Activated T-cell treated with anti-CD3 and anti-CD28 coated beads, Interleukin-2, amount 50 U/mL, for 72 hours (primary cell): ENCODE measurements at regions not wholly inside any gene's neighbourhood (a gene's known extent, or its start where the extent isn't known, plus 50 kb on each side); places are given as distances from the start of the nearest gene placed in this dataset.

Experiments
- ATAC-seq, 2 donors: fragments of 150-1000 bp; cut with Tn5 transposase; replicated peaks in 1 of 2; 2 replicates each; pipeline ENCODE4 v1.10.0; 2021; ENCODE audit warnings: moderate library complexity in 2 of 2, mild to moderate bottlenecking in 1 of 2
- DNase-seq, 2 donors: peaks; one replicate each; pipeline ENCODE4 v3.0.0; 2021 to 2022; ENCODE audit warnings: mixed read lengths in 1 of 2
- H3K27ac Mint-ChIP-seq: one replicate; pipeline ENCODE4 v1.8.0; 2022; ENCODE audit warnings: mild to moderate bottlenecking, moderate library complexity, mixed read lengths
- H3K27me3 Mint-ChIP-seq: one replicate; pipeline ENCODE4 v1.8.0; 2022; ENCODE audit warnings: low read depth, mixed read lengths
- H3K36me3 Mint-ChIP-seq, 2 donors: one replicate each; pipeline ENCODE4 v1.8.0; 2022; ENCODE audit warnings: mixed read lengths in 2 of 2, mild to moderate bottlenecking in 1 of 2; ENCODE audit not compliant: insufficient read depth in 2 of 2
- H3K4me1 Mint-ChIP-seq: one replicate; pipeline ENCODE4 v1.8.0; 2022; ENCODE audit warnings: low read depth, mixed read lengths
- H3K4me3 Mint-ChIP-seq, 2 donors: one replicate each; pipeline ENCODE4 v1.8.0; 2022; ENCODE audit warnings: mild to moderate bottlenecking in 2 of 2, mixed read lengths in 2 of 2, moderate library complexity in 2 of 2
- H3K9me3 Mint-ChIP-seq, 2 donors: one replicate each; pipeline ENCODE4 v1.8.0; 2022; ENCODE audit warnings: mixed read lengths in 2 of 2

GRCh38 chr13:99863789-99864626 is 107.6 kb downstream of the ZIC5 start:
- Mint-ChIP-seq H3K27me3 (peaks cover 28% of the 10 kb centered on the region), H3K9me3 (no peaks in the 10 kb centered on the region), H3K4me3 (no peak overlapping the region), H3K36me3 (no peaks in the 10 kb centered on the region), H3K4me1 (peaks cover 11% of the 10 kb centered on the region), H3K27ac (no peak overlapping the region)
- DNase-seq (no peak), ATAC-seq (no peak)

- Mint-ChIP-seq H3K9me3 (no peaks in the 10 kb centered on the region), H3K4me3 (no peak overlapping the region), H3K27me3 (peaks cover 41% of the 10 kb centered on the region), H3K36me3 (no peaks in the 10 kb centered on the region), H3K27ac (no peak overlapping the region), H3K4me1 (peaks cover 16% of the 10 kb centered on the region)
- DNase-seq = no peak
- ATAC-seq = no peak
These were observed 109.3 kb downstream of the ZIC5 start for GRCh38 chr13:99862244-99862643.

GRCh38 chr13:99861771-99862170 is 109.8 kb downstream of the ZIC5 start:
- Mint-ChIP-seq H3K4me3 (no peak overlapping the region), H3K9me3 (no peaks in the 10 kb centered on the region), H3K27ac (no peak overlapping the region), H3K27me3 (peaks cover 44% of the 10 kb centered on the region), H3K4me1 (peaks cover 16% of the 10 kb centered on the region), H3K36me3 (no peaks in the 10 kb centered on the region)
- DNase-seq = no peak
- ATAC-seq = no peak

- ATAC-seq (no peak), DNase-seq (no peak)
- H3K4me3 Mint-ChIP-seq = no peak overlapping the region
- peaks cover 16% of the 10 kb centered on the region for H3K4me1 Mint-ChIP-seq
- no peaks in the 10 kb centered on the region for H3K9me3 Mint-ChIP-seq
- no peaks in the 10 kb centered on the region for H3K36me3 Mint-ChIP-seq
- H3K27ac Mint-ChIP-seq = peak overlapping the region; percentile 63
- peaks cover 44% of the 10 kb centered on the region for H3K27me3 Mint-ChIP-seq
These were observed 110.8 kb downstream of the ZIC5 start for GRCh38 chr13:99860745-99861144.

GRCh38 chr13:99859178-99860177 is 112.1 kb downstream of the ZIC5 start:
- ATAC-seq (peak; percentile 98), DNase-seq (peak; percentile 77 to 78)
- no peaks in the 10 kb centered on the region for H3K9me3 Mint-ChIP-seq
- peak overlapping the region; percentile 75 for H3K27ac Mint-ChIP-seq
- no peaks in the 10 kb centered on the region for H3K36me3 Mint-ChIP-seq
- H3K4me1 Mint-ChIP-seq = peaks cover 16% of the 10 kb centered on the region
- H3K4me3 Mint-ChIP-seq = peak overlapping the region in 1 of 2 donors; percentile 50
- peaks cover 55% of the 10 kb centered on the region for H3K27me3 Mint-ChIP-seq

- Mint-ChIP-seq H3K27ac (no peak overlapping the region), H3K4me3 (no peak overlapping the region), H3K9me3 (no peaks in the 10 kb centered on the region), H3K27me3 (peaks cover 40% of the 10 kb centered on the region), H3K4me1 (peaks cover 16% of the 10 kb centered on the region), H3K36me3 (no peaks in the 10 kb centered on the region)
- ATAC-seq (no peak), DNase-seq (no peak)
These were observed 113.8 kb downstream of the ZIC5 start for GRCh38 chr13:99857738-99858137.

GRCh38 chr13:99855526-99856420 is 115.8 kb downstream of the ZIC5 start:
- H3K27me3 Mint-ChIP-seq = peaks cover 30% of the 10 kb centered on the region
- ATAC-seq = no peak
- H3K4me3 Mint-ChIP-seq = no peak overlapping the region
- DNase-seq = no peak
- peaks cover 0 to under 1% of the 10 kb centered on the region in 2 donors for H3K9me3 Mint-ChIP-seq
- peaks cover 16% of the 10 kb centered on the region for H3K4me1 Mint-ChIP-seq
- no peak overlapping the region for H3K27ac Mint-ChIP-seq
- no peaks in the 10 kb centered on the region for H3K36me3 Mint-ChIP-seq

- DNase-seq = no peak
- no peak overlapping the region for H3K27ac Mint-ChIP-seq
- peaks cover 8% of the 10 kb centered on the region for H3K4me1 Mint-ChIP-seq
- ATAC-seq = no peak
- H3K27me3 Mint-ChIP-seq = peaks cover 30% of the 10 kb centered on the region
- peaks cover 0 to 1% of the 10 kb centered on the region in 2 donors for H3K9me3 Mint-ChIP-seq
- no peak overlapping the region for H3K4me3 Mint-ChIP-seq
- no peaks in the 10 kb centered on the region for H3K36me3 Mint-ChIP-seq
These were observed 117.2 kb downstream of the ZIC5 start for GRCh38 chr13:99854366-99854765.

GRCh38 chr13:99847318-99847750 is 124.2 kb downstream of the ZIC5 start:
- Mint-ChIP-seq H3K27ac (no peak overlapping the region), H3K4me1 (no peaks in the 10 kb centered on the region), H3K9me3 (peaks cover 0 to 1% of the 10 kb centered on the region in 2 donors), H3K4me3 (no peak overlapping the region), H3K27me3 (no peaks in the 10 kb centered on the region), H3K36me3 (no peaks in the 10 kb centered on the region)
- no peak for ATAC-seq
- DNase-seq = no peak

GRCh38 chr13:99845161-99845874 is 126.2 kb downstream of the ZIC5 start:
- ATAC-seq (no peak), DNase-seq (no peak)
- Mint-ChIP-seq H3K36me3 (no peaks in the 10 kb centered on the region), H3K27ac (no peak overlapping the region), H3K9me3 (no peaks in the 10 kb centered on the region), H3K27me3 (no peaks in the 10 kb centered on the region), H3K4me1 (no peaks in the 10 kb centered on the region), H3K4me3 (no peak overlapping the region)

GRCh38 chr13:99844421-99844820 is 127.1 kb downstream of the ZIC5 start:
- Mint-ChIP-seq H3K36me3 (no peaks in the 10 kb centered on the region), H3K27me3 (no peaks in the 10 kb centered on the region), H3K4me3 (no peak overlapping the region), H3K9me3 (no peaks in the 10 kb centered on the region), H3K27ac (no peak overlapping the region), H3K4me1 (no peaks in the 10 kb centered on the region)
- ATAC-seq (no peak), DNase-seq (no peak)

- no peaks in the 10 kb centered on the region for H3K9me3 Mint-ChIP-seq
- no peak overlapping the region for H3K4me3 Mint-ChIP-seq
- DNase-seq (no peak), ATAC-seq (no peak)
- no peaks in the 10 kb centered on the region for H3K27me3 Mint-ChIP-seq
- no peaks in the 10 kb centered on the region for H3K36me3 Mint-ChIP-seq
- no peaks in the 10 kb centered on the region for H3K4me1 Mint-ChIP-seq
- H3K27ac Mint-ChIP-seq = no peak overlapping the region
These were observed 127.7 kb downstream of the ZIC5 start for GRCh38 chr13:99843872-99844271.
